Fibroblast of lung (primary cell): ENCODE measurements at regions not wholly inside any gene's neighbourhood (a gene's known extent, or its start where the extent isn't known, plus 50 kb on each side); places are given as distances from the start of the nearest gene placed in this dataset.

Experiments used
- DNase-seq, 2 donors: peaks; one replicate each; pipeline versions ENCODE4 v3.0.0 to v3.0.0-alpha.2; 2010; ENCODE audit warnings: low read depth in 2 of 2
- H2AFZ ChIP-seq: 2 replicates; pipeline ENCODE4 v1.5.1; 2012; ENCODE audit warnings: low read length, control low read depth, inconsistent platforms
- H3K27ac ChIP-seq: 2 replicates; pipeline ENCODE4 v1.5.1; 2011; ENCODE audit warnings: low read length, control low read depth; ENCODE audit not compliant: insufficient read depth
- H3K27me3 ChIP-seq: 2 replicates; pipeline ENCODE4 v1.5.1; 2011; ENCODE audit warnings: mild to moderate bottlenecking, low read length; ENCODE audit not compliant: control insufficient read depth, insufficient read depth
- H3K36me3 ChIP-seq: 2 replicates; pipeline ENCODE4 v1.5.1; 2011; ENCODE audit warnings: low read length; ENCODE audit not compliant: control insufficient read depth, insufficient read depth
- H3K4me1 ChIP-seq: 2 replicates; pipeline ENCODE4 v1.5.1; 2011; ENCODE audit warnings: low read length; ENCODE audit not compliant: control insufficient read depth, insufficient read depth; ENCODE audit errors: extremely low read depth
- H3K4me2 ChIP-seq: 2 replicates; pipeline ENCODE4 v1.5.1; 2011; ENCODE audit warnings: low read length, control low read depth; ENCODE audit not compliant: insufficient read depth; ENCODE audit errors: extremely low read depth
- H3K4me3 ChIP-seq, 4 experiments: fragments of 200-600 bp in 1 of 4; sonication (generic) in 1 of 4; replicated peaks in 1 of 4; 2 replicates each; pipeline ENCODE4 v1.5.1; 2011 to 2016; ENCODE audit warnings: low read length in 4 of 4, low read depth in 3 of 4, mild to moderate bottlenecking in 3 of 4, control low read depth in 2 of 4, inconsistent platforms in 1 of 4, mixed read lengths in 1 of 4; ENCODE audit not compliant: insufficient read depth in 1 of 4; ENCODE audit errors: control extremely low read depth in 1 of 4
- H3K79me2 ChIP-seq: 2 replicates; pipeline ENCODE4 v1.5.1; 2012; ENCODE audit warnings: mild to moderate bottlenecking, low read length, inconsistent platforms; ENCODE audit not compliant: control insufficient read depth, insufficient read depth
- H3K9ac ChIP-seq: 2 replicates; pipeline ENCODE4 v1.5.1; 2011; ENCODE audit warnings: mild to moderate bottlenecking, low read length, control low read depth; ENCODE audit not compliant: insufficient read depth
- H3K9me3 ChIP-seq: 2 replicates; pipeline ENCODE4 v1.5.1; 2012; ENCODE audit warnings: low read depth, low read length; ENCODE audit not compliant: control insufficient read depth, insufficient read depth
- H4K20me1 ChIP-seq: 2 replicates; pipeline ENCODE4 v1.5.1; 2011; ENCODE audit warnings: low read length; ENCODE audit not compliant: control insufficient read depth, insufficient read depth; ENCODE audit errors: extremely low read depth
- CTCF ChIP-seq, 2 donors: IDR thresholded peaks in 1 of 2; conservative IDR thresholded peaks in 1 of 2; 1 replicate in 1 of 2; 2 replicates in 1 of 2; pipeline ENCODE4 v1.5.1; 2011 to 2012; ENCODE audit warnings: low read length in 2 of 2, control low read depth in 1 of 2, inconsistent platforms in 1 of 2, low read depth in 1 of 2, mild to moderate bottlenecking in 1 of 2
- EZH2 ChIP-seq: IDR thresholded peaks from 2 replicates; pipeline ENCODE4 v1.5.1; 2012; ENCODE audit warnings: low read length, control low read depth, mild to moderate bottlenecking; ENCODE audit errors: missing control alignments

GRCh38 chr9:81074221-81074620, 615.1 kb downstream of the TLE1 start:
- Histone ChIP-seq H3K4me1 (no peaks in the 10 kb centered on the region), H3K9me3 (no peaks in the 10 kb centered on the region), H3K36me3 (no peaks in the 10 kb centered on the region), H3K4me2 (no peak overlapping the region), H4K20me1 (no peaks in the 10 kb centered on the region), H2AFZ (no peak overlapping the region), H3K27ac (no peak overlapping the region), H3K9ac (no peak overlapping the region), H3K27me3 (no peaks in the 10 kb centered on the region), H3K4me3 (no peak overlapping the region), H3K79me2 (no peaks in the 10 kb centered on the region)
- TF ChIP-seq EZH2 (no peak), CTCF (conservative IDR thresholded peaks at IDR 0.05 in 1 of 2, IDR thresholded peaks at IDR 0.05 in 1 of 2; ENCODE audit: low read depth in 1 of 2, low read length in 2 of 2) (no peak)
- no peak for DNase-seq

GRCh38 chr9:81073821-81074220, 615.5 kb downstream of the TLE1 start:
- Histone ChIP-seq H3K4me2 (no peak overlapping the region), H3K9ac (no peak overlapping the region), H3K36me3 (no peaks in the 10 kb centered on the region), H3K9me3 (no peaks in the 10 kb centered on the region), H3K79me2 (no peaks in the 10 kb centered on the region), H2AFZ (no peak overlapping the region), H4K20me1 (no peaks in the 10 kb centered on the region), H3K27me3 (no peaks in the 10 kb centered on the region), H3K4me1 (no peaks in the 10 kb centered on the region), H3K27ac (no peak overlapping the region), H3K4me3 (no peak overlapping the region)
- no peak for DNase-seq
- no peak for TF ChIP-seq EZH2
- no peak for TF ChIP-seq CTCF (conservative IDR thresholded peaks at IDR 0.05 in 1 of 2, IDR thresholded peaks at IDR 0.05 in 1 of 2; ENCODE audit: low read depth in 1 of 2, low read length in 2 of 2)

GRCh38 chr9:81072758-81073157, 616.6 kb downstream of the TLE1 start:
- Histone ChIP-seq H3K9me3 (no peaks in the 10 kb centered on the region), H3K4me2 (no peak overlapping the region), H3K4me1 (no peaks in the 10 kb centered on the region), H3K9ac (no peak overlapping the region), H3K79me2 (no peaks in the 10 kb centered on the region), H3K27me3 (no peaks in the 10 kb centered on the region), H3K4me3 (no peak overlapping the region), H3K27ac (no peak overlapping the region), H3K36me3 (no peaks in the 10 kb centered on the region), H4K20me1 (no peaks in the 10 kb centered on the region), H2AFZ (no peak overlapping the region)
- TF ChIP-seq CTCF (conservative IDR thresholded peaks at IDR 0.05 in 1 of 2, IDR thresholded peaks at IDR 0.05 in 1 of 2; ENCODE audit: low read depth in 1 of 2, low read length in 2 of 2) (no peak), EZH2 (no peak)
- DNase-seq: no peak
